G401 (cell line): ENCODE measurements at regions not wholly inside any gene's neighbourhood (a gene's known extent, or its start where the extent isn't known, plus 50 kb on each side); places are given as distances from the start of the nearest gene placed in this dataset.
"Not testable (repeated sequence)": the region's sequence is repeated elsewhere in the genome, so short reads cannot be mapped to it uniquely, and the experiment has no call there.

ENCODE experiments used
- DNase-seq: peaks from one replicate; pipeline ENCODE4 v3.0.0-alpha.2; 2015; ENCODE audit warnings: low spot score
- in situ Hi-C: cut with HindIII; loops from 2 replicates; pipeline ENCODE4 v1.10.0; 2016; ENCODE audit warnings: low sequenced_read_pairs, mixed read lengths

DNA sequence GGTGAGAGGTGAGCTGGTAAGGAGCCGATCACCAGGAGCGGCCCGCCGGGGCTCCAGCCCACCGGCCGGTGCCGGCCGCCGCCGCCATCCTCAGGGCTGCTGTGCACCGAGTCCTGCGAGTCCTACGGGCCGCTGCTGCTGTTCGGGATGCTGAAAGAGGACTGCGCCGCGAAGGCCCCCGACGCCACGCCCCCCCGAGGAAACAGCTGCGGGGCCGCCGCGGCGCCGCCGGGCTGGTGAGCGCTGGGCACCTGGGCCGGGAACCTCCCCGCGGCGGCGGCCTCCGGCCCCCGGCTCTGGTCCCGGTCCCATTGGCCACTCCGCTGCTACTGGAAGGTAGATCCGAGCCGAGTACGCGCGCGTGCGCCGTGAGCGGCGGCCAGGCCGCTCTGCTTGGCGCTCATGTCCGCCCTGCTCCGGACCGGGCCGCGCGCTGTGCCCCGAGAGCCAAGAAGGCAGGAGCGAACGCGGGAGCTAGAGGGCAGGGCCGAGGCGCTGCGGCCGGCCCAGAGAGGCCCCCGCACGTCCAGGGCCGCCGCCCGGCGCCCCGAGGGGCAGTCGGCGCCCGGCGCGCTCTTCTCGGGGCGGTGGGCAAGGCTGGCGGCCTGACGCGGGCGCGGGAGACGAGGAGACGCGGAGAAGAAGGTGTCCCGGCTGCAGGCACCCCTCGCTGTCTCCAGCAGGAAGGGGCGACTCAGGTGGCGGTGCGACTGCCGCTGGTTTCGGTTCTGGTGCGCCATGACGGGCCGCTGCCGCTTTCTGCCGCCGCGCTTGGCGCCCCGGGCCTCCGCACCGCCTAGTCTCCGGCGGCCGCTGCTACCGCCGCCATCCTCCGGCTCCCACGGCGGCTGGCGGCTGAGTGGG, 121.3 kb upstream of the WIPF3 start:
- DNase-seq = peak; percentile 74
- in situ Hi-C loops = no loop called here

DNA sequence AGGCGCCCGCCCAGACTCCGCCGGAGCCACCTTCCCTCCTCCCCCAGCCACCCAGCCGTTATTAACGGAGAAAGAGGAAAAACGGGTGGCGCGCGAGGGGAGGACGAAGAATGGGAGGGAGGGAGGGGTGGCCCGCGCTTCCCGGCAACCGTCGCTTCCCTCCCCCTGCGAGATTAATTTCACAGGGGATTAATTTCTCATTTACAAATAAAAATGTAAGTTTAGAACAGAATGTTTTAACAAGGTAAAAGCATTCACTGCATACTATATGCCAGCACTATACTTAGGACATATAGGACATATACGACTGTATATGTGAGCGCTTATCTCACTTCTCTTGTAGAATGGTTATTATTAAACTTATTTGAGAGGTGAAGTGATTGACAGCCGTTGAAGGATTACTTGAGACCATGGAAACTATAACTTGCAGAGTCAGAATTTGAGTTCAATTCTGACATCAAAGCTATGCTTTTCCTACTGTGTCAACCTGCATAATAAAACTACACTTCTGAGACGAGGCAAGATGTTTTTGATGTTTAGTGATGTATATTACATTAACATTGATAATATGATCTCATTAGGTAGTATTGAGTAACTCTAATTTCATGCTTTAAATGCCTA, 120.5 kb upstream of the WIPF3 start:
- in situ Hi-C loops = not testable (repeated sequence)
- peak; percentile 24 for DNase-seq

DNA sequence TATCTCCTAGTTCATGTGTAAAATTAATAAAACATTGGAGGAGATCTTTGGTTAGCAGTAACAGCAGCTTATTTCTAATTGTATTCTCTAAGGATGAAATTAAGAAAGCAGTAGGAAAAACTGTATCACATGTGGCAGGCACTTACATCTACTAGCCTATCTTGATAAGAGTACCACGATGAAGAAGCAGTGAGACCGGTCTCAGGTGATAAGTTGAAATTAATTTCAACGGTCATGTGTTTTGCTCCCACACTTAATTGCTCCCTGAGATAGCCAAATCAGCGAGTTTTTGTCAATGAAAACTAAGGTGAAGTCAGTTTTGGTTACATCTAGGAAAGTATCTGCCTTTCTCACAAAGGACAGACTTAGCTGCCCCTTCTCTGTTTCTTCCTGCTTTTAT, 115.8 kb upstream of the WIPF3 start:
- in situ Hi-C loops, DNase-seq: not testable (repeated sequence)

DNA sequence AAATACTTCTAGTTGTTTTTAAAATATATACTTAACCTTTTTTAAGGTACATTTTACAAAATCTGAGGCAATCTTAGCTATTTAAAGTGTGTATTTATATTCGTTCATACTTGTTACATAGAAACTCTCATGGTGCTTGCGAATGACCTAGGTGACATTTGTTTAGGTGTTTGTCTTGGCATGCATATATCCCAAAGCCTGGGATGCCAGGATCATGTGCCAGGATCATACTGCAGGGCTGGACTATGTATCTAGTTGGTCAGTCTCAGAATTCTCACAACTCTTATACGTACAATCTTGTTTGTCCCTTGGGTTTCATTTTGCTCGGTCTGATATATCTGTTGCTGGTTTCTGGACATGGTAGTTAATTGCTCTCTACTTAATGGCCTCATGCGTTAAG, 109.9 kb upstream of the WIPF3 start:
- in situ Hi-C loops = not testable (repeated sequence)

DNA sequence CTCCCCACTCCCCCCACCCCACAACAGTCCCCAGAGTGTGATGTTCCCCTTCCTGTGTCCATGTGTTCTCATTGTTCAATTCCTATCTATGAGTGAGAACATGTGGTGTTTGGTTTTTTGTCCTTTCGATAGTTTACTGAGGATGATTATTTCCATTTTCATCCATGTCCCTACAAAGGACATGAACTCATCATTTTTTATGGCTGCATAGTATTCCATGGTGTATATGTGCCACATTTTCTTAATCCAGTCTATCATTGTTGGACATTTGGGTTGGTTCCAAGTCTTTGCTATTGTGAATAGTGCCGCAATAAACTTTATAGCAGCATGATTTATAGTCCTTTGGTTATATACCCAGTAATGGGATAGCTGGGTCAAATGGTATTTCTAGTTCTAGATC, 106.6 kb upstream of the WIPF3 start:
- in situ Hi-C loops, DNase-seq: not testable (repeated sequence)

More for the DNA sequence above, 109.9 kb upstream of the WIPF3 start:
- not testable (repeated sequence) for DNase-seq

DNA sequence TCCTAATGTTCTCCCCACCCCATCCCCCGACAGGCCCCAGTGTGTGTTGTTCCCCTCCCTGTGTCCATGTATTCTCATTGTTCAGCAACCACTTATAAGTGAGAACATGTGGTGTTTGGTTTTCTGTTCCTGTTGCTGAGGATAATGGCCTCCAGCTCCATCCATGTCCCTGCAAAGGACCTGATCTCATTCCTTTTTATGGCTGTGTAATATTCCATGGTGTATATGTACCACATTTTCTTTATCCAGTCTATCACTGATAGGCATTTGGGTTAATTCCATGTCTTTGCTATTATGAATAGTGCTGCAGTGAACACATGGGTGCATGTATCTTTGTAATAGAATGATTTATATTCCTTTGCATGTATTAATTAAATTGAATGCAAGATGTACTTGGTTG, 104.8 kb upstream of the WIPF3 start:
- in situ Hi-C loops, DNase-seq: not testable (repeated sequence)

DNA sequence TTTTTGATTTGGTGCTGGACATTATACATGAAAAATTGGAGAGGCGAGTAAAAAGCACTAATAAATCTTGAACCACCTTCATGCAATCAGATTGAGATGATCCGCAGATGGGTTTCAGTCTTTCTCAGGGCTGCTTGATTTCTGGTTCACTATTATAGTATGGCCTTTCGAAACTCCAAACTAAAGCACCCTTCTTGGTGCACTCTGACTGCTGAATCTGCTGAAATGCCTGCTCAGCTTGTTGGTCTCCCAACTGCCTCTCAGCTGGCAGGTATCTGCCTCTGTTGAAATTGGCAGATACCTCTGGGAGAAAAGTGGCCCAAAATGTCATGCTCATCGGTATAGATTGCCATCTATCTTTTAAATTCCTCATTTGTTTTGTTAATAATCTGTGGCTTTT, 102.5 kb upstream of the WIPF3 start:
- DNase-seq, in situ Hi-C loops: not testable (repeated sequence)

DNA sequence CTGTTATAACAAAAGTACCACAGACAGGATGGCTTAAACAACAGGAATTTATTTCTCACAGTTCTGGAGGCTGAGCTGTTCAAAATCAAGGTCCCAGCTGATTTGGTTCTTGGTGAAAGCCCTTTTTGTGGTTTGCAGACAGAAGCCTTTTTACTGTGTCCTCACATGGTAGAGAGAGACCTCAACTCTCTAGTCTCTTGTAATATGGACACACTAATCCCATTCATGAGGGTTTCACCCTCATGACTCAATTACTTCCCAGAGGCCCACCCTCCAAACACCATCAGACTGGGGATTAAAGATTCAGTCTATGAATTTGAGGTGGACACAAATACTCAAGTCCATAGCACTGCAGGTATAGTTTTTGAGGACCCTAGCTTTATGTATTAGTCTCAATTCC, 97.3 kb upstream of the WIPF3 start:
- DNase-seq, in situ Hi-C loops: not testable (repeated sequence)

DNA sequence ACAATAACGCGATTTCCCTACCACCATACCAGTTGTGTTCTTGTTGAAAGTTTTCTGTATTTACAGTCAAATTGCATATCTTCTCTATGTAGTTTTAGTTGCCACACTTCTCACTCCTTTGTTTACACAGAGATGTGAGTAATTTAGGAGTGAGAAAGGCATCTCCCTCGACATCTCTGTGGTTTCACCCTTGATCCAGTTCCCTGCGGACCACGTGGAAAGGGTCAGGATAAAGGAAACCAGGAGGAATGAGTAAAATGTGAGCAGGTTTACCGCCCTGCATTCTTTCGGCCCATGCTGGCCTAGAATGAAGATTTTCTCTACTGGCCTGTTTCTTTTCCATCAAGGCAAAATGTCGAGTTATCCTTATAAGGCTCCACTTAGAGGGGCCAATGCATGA, 83.2 kb upstream of the WIPF3 start:
- DNase-seq, in situ Hi-C loops: not testable (repeated sequence)

DNA sequence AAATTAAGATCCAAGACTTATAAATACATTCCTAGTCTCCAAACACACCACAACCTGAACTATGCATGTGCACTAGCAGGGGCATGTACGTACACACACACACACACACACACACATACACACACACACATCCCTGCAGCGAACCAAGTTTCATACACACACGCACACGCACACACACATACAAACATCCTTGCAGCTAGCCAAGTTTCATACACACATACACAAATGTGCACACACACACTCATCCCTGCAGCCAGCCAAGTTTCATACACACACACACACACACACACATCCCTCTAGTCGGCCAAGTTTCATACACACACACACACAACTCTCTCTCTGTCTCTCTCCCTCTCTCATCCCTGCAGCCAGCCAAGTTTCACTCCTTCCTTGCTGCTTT, 82.7 kb upstream of the WIPF3 start:
- no peak for DNase-seq
- in situ Hi-C loops = no loop called here

DNA sequence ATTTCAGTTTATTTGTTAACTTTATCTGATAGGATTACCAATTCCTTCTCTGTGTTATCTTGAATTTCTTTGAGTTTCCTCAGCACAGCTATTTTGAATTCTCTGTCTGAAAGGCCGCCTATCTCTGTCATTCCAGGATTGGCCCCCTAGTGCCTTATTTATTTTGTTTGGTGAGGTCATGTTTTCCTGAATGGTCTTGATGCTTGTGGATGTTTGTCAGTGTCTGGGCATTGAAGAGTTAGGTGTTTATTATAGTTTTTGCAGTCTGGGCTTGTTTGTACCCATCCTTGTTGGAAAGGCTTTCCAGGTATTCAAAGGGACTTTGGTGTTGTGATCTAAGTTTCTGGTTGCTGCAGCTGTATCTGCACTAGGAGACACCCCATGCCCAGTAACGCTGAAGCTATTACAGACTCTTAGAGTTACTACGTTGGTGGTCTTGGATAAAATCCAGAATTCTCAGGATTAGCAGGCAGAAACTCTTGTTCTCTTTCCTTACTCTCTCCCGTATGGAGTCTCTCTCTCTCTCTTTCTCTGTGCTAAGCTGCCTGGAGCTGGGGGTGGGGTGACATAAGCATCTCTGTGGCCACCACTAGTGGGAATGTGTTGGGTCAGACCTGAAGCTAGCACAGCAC, 76.7 kb upstream of the WIPF3 start:
- in situ Hi-C loops, DNase-seq: not testable (repeated sequence)

DNA sequence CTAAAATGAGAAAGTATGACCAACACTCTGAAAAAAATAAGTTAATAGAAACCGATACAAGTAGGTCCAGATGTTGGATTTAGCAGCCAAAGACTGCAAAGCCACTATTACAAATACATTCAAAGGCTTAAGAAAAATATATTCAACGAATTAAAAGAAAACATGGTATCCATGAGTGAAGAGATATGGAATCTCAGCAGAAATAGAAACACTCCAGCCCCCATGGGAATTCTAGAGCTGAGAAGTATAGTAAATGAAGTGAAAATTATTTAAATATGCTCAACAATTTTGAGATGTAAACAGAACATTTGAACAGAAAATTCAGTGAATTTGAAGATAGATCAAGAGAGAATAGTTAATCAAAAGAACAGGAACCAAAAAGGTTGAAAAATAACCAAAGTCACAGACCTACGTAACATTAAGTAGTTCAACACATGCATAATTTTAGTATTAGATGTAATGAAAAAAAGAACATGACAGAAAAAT, 72.0 kb upstream of the WIPF3 start:
- in situ Hi-C loops = no loop called here
- DNase-seq = no peak

DNA sequence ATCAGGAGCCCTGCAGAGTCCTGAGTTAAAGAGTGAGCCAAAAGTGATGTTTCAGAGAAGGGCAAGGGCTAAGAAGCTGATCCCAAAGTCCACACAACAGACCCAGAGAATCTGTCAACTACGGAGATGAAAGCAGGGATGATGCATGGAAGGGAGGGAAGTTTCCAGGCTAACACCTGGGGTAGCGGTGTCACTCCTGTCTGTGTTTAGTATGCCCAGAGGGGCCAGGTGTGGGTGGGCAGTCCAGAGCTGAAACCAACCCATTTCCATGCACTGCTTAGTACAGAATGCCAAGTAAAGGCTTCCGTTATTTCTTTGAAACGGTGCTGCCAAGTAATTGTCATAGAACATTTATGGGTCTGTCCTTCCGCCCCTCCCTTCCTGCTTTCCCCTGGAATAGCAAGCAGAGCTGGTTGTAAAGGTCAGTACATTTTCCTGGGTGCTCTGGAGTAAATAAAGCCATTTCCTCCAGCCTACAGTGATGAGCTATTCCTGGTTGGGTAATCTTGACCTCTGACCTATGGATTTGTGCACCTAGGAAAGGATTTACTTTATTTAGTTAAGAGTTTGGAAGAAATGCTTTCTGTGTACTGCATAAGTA, 58.6 kb upstream of the WIPF3 start:
- in situ Hi-C loops, DNase-seq: not testable (repeated sequence)

DNA sequence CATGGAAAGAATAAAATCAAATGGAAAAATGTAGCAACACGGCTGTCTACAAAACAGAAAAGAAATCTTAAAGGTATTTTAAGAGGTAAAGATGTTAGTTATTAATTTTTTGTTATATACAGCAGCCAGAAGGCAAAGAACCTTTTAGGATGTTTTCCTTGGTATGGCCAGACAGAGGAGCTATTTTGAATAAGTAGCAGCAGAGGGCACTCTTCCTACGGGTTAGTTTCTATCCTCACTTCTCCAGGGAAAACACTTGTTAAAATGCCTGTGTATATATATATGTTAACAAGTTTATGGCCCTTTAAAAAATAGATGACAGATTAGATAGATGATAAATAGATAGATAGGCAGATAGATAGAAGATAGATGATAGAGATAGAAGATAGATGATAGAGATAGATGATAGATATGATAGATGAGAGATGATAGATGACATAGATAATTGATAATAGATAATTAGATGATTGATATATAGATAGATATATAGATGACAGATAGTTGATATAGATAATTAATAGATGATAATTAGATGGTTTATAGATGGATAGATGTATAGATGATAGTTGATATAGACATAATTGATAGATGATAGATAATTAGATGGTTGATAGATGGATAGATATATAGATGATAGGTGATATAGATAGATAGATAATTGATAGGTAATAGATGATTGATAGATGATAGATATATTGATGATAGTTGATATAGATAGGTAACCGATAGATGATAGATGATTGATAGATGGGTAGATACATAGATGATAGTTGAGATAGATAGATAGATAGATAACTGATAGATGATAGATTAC, 57.8 kb upstream of the WIPF3 start:
- in situ Hi-C loops = no loop called here
- peak; percentile 58 for DNase-seq

DNA sequence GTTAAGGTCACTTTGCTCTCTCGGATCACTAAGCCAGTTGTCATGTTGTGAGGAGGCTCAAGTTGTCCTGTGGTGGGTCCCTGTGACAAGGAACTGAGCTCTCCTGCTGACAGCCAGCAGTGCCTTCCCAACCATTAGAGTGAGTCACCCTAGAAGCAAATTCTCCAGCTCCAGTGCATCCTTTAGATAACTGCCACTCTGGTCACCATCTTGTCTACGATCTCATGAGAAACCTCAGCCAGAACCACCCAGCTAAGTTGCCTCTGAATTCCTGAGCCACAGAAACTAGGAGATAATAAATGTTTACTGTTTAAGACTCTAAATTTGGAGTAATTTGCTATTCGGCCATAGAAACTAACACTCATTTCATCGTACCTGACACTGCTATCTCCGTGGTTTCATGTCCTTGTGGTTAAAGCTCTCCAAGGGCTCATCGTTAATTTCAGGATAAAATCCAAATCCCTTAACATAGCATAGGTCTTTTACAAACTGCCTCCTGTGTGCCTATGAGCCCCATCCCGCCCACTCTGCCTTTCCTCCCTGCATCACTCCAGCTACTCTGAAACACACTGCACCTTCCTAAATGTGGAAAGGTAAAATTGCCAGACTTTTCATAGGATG, 56.5 kb upstream of the WIPF3 start:
- DNase-seq = no peak
- in situ Hi-C loops = no loop called here

DNA sequence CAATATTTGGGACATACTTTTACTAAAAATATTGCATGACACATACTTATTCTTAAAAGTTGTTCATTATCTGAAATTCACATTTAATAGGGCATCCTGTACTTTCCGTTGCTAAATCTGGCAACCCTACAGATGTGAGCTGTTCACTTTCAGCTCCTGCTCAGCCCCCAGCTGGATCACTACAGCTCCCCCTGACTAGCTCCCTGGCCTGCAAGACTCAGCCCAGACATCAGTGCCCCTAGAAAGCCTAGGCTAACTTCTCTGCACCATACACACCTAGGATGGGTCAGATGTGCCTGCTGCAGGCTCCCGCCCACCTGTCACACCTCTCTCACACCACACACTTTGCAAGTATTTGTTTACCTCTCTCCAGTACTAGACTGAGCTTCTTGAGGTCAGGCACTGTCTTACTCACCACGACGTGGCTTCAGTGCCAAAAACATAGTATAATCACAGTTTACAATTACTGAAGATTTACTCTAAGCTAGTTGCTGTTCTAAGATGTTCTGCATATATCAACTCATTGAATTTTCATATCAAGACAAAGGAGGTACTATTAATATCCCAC, 55.9 kb upstream of the WIPF3 start:
- in situ Hi-C loops, DNase-seq: not testable (repeated sequence)

DNA sequence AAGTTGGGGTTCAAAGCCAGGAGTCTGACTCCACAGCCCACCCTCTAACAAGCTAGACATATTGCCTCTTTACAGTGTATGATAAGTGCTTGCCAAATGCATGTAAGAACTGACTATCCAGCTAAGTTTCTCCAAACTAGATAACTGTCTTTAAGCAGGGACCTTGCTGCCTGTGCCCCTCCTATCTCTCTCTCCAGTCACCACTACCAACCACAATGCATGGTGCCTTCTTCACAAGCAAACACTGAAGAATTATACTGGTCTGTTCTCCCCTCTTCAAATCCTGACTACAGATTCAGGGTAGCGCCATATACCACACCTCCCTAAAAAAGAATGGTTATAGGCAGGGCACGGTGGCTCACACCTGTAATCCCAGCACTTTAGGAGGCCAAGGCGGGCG, 55.3 kb upstream of the WIPF3 start:
- in situ Hi-C loops, DNase-seq: not testable (repeated sequence)

DNA sequence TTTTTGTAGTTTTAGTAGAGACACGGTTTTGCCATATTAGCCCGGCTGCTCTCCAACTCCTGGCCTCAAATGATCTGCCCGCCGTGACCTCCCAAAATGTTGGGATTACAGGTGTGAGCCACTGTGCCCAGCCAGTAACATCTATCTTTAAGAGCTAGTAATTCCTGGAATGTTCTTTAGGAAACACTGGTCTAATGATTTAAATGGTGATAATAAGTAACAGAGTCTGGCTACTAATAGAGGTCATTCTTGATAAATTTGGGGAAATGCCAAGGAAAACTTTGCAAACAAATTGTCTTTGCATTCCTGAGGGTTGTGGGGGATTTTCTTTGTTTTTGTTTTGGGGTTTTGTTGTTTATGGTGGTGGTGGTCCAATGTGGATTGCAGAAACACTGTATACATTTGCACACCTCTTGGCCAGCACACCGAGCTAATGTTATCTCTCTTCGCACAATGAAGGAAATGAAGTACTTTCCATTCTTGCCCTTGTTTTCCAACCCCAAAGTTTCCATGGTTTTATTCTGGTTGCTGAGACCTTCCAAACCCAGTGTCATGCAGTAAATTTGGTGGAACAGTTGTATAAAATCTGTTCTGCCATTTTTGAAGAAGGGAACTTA, 51.3 kb upstream of the WIPF3 start:
- in situ Hi-C loops = no loop called here

More for the DNA sequence above, 51.3 kb upstream of the WIPF3 start:
- no peak for DNase-seq
